Endothelial cell of hepatic sinusoid (primary cell): ENCODE measurements at regions not wholly inside any gene's neighbourhood (a gene's known extent, or its start where the extent isn't known, plus 50 kb on each side); places are given as distances from the start of the nearest gene placed in this dataset.

Experiments
- in situ Hi-C: cut with HindIII; loops from 2 replicates; pipeline ENCODE4 v1.10.0; 2017; ENCODE audit warnings: low sequenced_read_pairs

- in situ Hi-C loops: no loop called here
Observed at GRCh38 chr1:82223091-82223490, 422.4 kb downstream of the ADGRL2 start.

GRCh38 chr1:82221721-82222120, 421.0 kb downstream of the ADGRL2 start:
- in situ Hi-C loops: no loop called here

- in situ Hi-C loops: no loop called here
Observed at GRCh38 chr1:82220754-82221153, 420.0 kb downstream of the ADGRL2 start.

GRCh38 chr1:82219841-82220240, 419.1 kb downstream of the ADGRL2 start:
- in situ Hi-C loops: loop anchor here (5.0 to 10.0 kb wide), 2 partner anchors 38 to 95 kb away; no protein-coding TSS in a partner anchor

GRCh38 chr1:82218846-82219245, 418.1 kb downstream of the ADGRL2 start:
- in situ Hi-C loops: loop anchor here (5.0 to 10.0 kb wide), 2 partner anchors 37 to 96 kb away; no protein-coding TSS in a partner anchor

- in situ Hi-C loops: loop anchor here (5.0 to 10.0 kb wide), 2 partner anchors 34 to 99 kb away; no protein-coding TSS in a partner anchor
Observed at GRCh38 chr1:82215853-82216175, 415.1 kb downstream of the ADGRL2 start.

GRCh38 chr1:82215056-82215852, 414.5 kb downstream of the ADGRL2 start:
- in situ Hi-C loops: loop anchor here (5.0 to 10.0 kb wide), 2 partner anchors 33 to 100 kb away; no protein-coding TSS in a partner anchor

- in situ Hi-C loops: loop anchor here (5.0 to 10.0 kb wide), 2 partner anchors 32 to 100 kb away; no protein-coding TSS in a partner anchor
Observed at GRCh38 chr1:82214606-82215005, 413.9 kb downstream of the ADGRL2 start.

GRCh38 chr1:82197606-82198005, 396.9 kb downstream of the ADGRL2 start:
- in situ Hi-C loops: no loop called here

GRCh38 chr1:82195245-82195644, 394.5 kb downstream of the ADGRL2 start:
- in situ Hi-C loops: no loop called here

- in situ Hi-C loops: no loop called here
Observed at GRCh38 chr1:82185084-82185483, 384.4 kb downstream of the ADGRL2 start.

GRCh38 chr1:82181846-82182245, 381.1 kb downstream of the ADGRL2 start:
- in situ Hi-C loops: loop anchor here (5.0 kb wide), 1 partner anchor 35 kb away; no protein-coding TSS in a partner anchor

GRCh38 chr1:82179131-82179530, 378.4 kb downstream of the ADGRL2 start:
- in situ Hi-C loops: no loop called here

- in situ Hi-C loops: no loop called here
Observed at GRCh38 chr1:82177192-82177591, 376.5 kb downstream of the ADGRL2 start.

- in situ Hi-C loops: no loop called here
Observed at GRCh38 chr1:82171955-82172354, 371.2 kb downstream of the ADGRL2 start.

- in situ Hi-C loops: no loop called here
Observed at GRCh38 chr1:82168482-82168881, 367.7 kb downstream of the ADGRL2 start.

- in situ Hi-C loops: no loop called here
Observed at GRCh38 chr1:82165304-82165703, 364.6 kb downstream of the ADGRL2 start.

- in situ Hi-C loops: no loop called here
Observed at GRCh38 chr1:82162486-82163420, 362.0 kb downstream of the ADGRL2 start.

GRCh38 chr1:82161700-82162141, 361.0 kb downstream of the ADGRL2 start:
- in situ Hi-C loops: no loop called here

GRCh38 chr1:82160903-82161302, 360.2 kb downstream of the ADGRL2 start:
- in situ Hi-C loops: no loop called here

GRCh38 chr1:82160036-82160435, 359.3 kb downstream of the ADGRL2 start:
- in situ Hi-C loops: no loop called here
